ENCODE measurements at regions not wholly inside any gene's neighbourhood (a gene's known extent, or its start where the extent isn't known, plus 50 kb on each side); places are given as distances from the start of the nearest gene placed in this dataset.
"Not testable (repeated sequence)": the region's sequence is repeated elsewhere in the genome, so short reads cannot be mapped to it uniquely, and the experiment has no call there.

- no peak overlapping the region for H3K27ac ChIP-seq
- TF ChIP-seq CTCF (IDR thresholded peaks at IDR 0.05) (no peak), ZFX (IDR thresholded peaks at IDR 0.05; ENCODE audit: borderline replicate concordance) (no peak)
Measured at GRCh38 chrX:26581091-26581490, 365.1 kb downstream of the MAGEB5 start.

GRCh38 chrX:26580021-26580420, 364.1 kb downstream of the MAGEB5 start:
- H3K27ac ChIP-seq, result no peak overlapping the region
- no peak for TF ChIP-seq ZFX (IDR thresholded peaks at IDR 0.05; ENCODE audit: borderline replicate concordance)

- no peak for TF ChIP-seq ZFX (IDR thresholded peaks at IDR 0.05; ENCODE audit: borderline replicate concordance)
- TF ChIP-seq CTCF (IDR thresholded peaks at IDR 0.05), result no peak
- H3K27ac ChIP-seq, result no peak overlapping the region
Measured at GRCh38 chrX:26574234-26574633, 358.3 kb downstream of the MAGEB5 start.

GRCh38 chrX:26562156-26562555, 346.2 kb downstream of the MAGEB5 start:
- TF ChIP-seq CTCF (IDR thresholded peaks at IDR 0.05) (no peak), ZFX (IDR thresholded peaks at IDR 0.05; ENCODE audit: borderline replicate concordance) (no peak)

GRCh38 chrX:26559855-26560254, 343.9 kb downstream of the MAGEB5 start:
- TF ChIP-seq CTCF (IDR thresholded peaks at IDR 0.05) (no peak), ZFX (IDR thresholded peaks at IDR 0.05; ENCODE audit: borderline replicate concordance) (no peak)
- H3K27ac ChIP-seq, result no peak overlapping the region

More at GRCh38 chrX:26562156-26562555, 346.2 kb downstream of the MAGEB5 start:
- H3K27ac ChIP-seq, result no peak overlapping the region

GRCh38 chrX:26558719-26559386, 342.9 kb downstream of the MAGEB5 start:
- H3K27ac ChIP-seq, result no peak overlapping the region
- TF ChIP-seq CTCF (IDR thresholded peaks at IDR 0.05), result no peak
- no peak for TF ChIP-seq ZFX (IDR thresholded peaks at IDR 0.05; ENCODE audit: borderline replicate concordance)

GRCh38 chrX:26557691-26558321, 341.8 kb downstream of the MAGEB5 start:
- no peak overlapping the region for H3K27ac ChIP-seq
- no peak for TF ChIP-seq ZFX (IDR thresholded peaks at IDR 0.05; ENCODE audit: borderline replicate concordance)
- no peak for TF ChIP-seq CTCF (IDR thresholded peaks at IDR 0.05)

- H3K27ac ChIP-seq, result not testable (repeated sequence)
Measured at GRCh38 chrX:26525768-26526167, 309.8 kb downstream of the MAGEB5 start.
